ENCODE measurements at regions not wholly inside any gene's neighbourhood (a gene's known extent, or its start where the extent isn't known, plus 50 kb on each side); places are given as distances from the start of the nearest gene placed in this dataset.

- no peak for DNase-seq (ENCODE audit: low read depth)
- TF ChIP-seq CTCF (IDR thresholded peaks at IDR 0.05; ENCODE audit: control insufficient read depth, extremely low read depth, insufficient read depth) = no peak
- no peak overlapping the region for H3K4me3 ChIP-seq (ENCODE audit: low read depth, low read length)
Observed at GRCh38 chr2:234198976-234199375, 148.5 kb downstream of the SPP2 start.

- H3K4me3 ChIP-seq (ENCODE audit: low read depth, low read length) = no peak overlapping the region
- no peak for DNase-seq (ENCODE audit: low read depth)
- TF ChIP-seq CTCF (IDR thresholded peaks at IDR 0.05; ENCODE audit: control insufficient read depth, extremely low read depth, insufficient read depth) = no peak
Observed at GRCh38 chr2:234195516-234195915, 145.0 kb downstream of the SPP2 start.

GRCh38 chr2:234193977-234194563 is 143.6 kb downstream of the SPP2 start:
- no peak for TF ChIP-seq CTCF (IDR thresholded peaks at IDR 0.05; ENCODE audit: control insufficient read depth, extremely low read depth, insufficient read depth)
- no peak overlapping the region for H3K4me3 ChIP-seq (ENCODE audit: low read depth, low read length)
- no peak for DNase-seq (ENCODE audit: low read depth)

GRCh38 chr2:234191819-234192407 is 141.4 kb downstream of the SPP2 start:
- no peak for DNase-seq (ENCODE audit: low read depth)
- TF ChIP-seq CTCF (IDR thresholded peaks at IDR 0.05; ENCODE audit: control insufficient read depth, extremely low read depth, insufficient read depth) = no peak
- H3K4me3 ChIP-seq (ENCODE audit: low read depth, low read length) = no peak overlapping the region

- DNase-seq (ENCODE audit: low read depth) = no peak
- TF ChIP-seq CTCF (IDR thresholded peaks at IDR 0.05; ENCODE audit: control insufficient read depth, extremely low read depth, insufficient read depth) = no peak
- no peak overlapping the region for H3K4me3 ChIP-seq (ENCODE audit: low read depth, low read length)
Observed at GRCh38 chr2:234189786-234190300, 139.3 kb downstream of the SPP2 start.

- no peak for TF ChIP-seq CTCF (IDR thresholded peaks at IDR 0.05; ENCODE audit: control insufficient read depth, extremely low read depth, insufficient read depth)
- DNase-seq (ENCODE audit: low read depth) = no peak
- no peak overlapping the region for H3K4me3 ChIP-seq (ENCODE audit: low read depth, low read length)
Observed at GRCh38 chr2:234189230-234189629, 138.7 kb downstream of the SPP2 start.

Data from LNCaP clone FGC (cell line).